ENCODE measurements at regions not wholly inside any gene's neighbourhood (a gene's known extent, or its start where the extent isn't known, plus 50 kb on each side); places are given as distances from the start of the nearest gene placed in this dataset.
"Not testable (repeated sequence)": the region's sequence is repeated elsewhere in the genome, so short reads cannot be mapped to it uniquely, and the experiment has no call there.

DNA sequence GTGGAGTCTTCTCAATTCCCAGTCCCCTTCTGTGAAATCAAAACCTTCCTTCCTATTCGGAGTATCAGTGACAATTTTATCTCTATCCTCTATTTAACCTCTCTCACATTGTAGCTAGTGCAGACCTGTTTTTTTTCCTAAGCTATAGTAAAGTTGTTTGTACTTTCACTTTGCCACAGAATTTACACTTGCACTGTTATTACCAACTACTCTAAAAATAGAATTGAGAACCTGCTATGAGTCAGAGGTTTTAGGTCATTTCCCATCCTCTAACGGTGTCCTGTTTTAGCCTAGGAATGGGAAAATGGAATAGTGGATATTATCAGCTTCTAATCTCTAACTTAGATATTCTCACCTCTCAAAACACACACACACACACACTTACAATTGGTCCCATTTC lies 862.7 kb downstream of the NCAM2 start:
- DNase-seq = no peak

DNA sequence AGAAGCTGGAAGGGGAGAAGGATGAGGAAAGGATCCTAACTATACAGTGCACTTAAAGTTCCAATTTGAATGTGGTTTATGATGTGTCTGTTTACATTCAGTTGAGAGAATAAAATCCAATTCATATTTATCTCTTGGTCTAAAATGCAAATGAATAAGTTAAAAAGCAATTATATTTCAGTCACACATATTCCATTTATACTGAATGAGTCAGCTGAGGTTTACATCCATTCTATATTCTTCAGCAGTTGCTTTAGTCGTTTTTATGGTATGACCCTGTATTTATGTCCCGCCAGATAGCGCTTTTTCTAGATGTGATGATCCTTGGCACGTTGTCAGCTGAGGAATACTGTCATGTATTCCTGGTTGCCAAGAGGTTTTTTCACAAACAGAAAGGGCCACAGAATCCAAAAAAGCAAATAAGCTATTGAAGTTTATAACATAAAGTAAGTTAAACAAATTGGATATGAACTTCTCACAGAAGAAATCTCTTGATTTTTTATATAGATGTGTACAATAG lies 866.2 kb downstream of the NCAM2 start:
- no peak for DNase-seq

- no peak for DNase-seq
Measured at GRCh38 chr21:21897275-21897883, 899.2 kb downstream of the NCAM2 start.

DNA sequence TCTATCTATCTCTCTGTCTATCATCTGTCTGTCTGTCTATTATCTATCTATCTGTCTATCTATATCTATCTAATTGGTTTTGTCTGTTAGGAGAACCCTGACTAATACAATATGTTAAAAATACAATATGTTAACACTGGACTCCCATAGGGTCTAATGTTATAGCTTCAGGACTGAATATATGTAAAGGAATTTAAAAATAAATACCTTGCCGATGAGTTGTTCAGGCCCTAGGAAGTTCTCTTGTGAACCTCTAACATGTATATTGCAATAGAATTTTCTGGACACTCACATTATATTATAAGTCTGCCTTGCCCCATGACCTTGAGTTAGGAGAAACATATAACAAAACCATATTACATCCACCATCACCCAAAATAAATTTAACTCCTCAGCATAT lies 900.6 kb downstream of the NCAM2 start:
- no peak for DNase-seq

GRCh38 chr21:21902416-21902815 lies 904.2 kb downstream of the NCAM2 start:
- not testable (repeated sequence) for DNase-seq

GRCh38 chr21:21907271-21907670 lies 909.1 kb downstream of the NCAM2 start:
- DNase-seq = no peak

DNA sequence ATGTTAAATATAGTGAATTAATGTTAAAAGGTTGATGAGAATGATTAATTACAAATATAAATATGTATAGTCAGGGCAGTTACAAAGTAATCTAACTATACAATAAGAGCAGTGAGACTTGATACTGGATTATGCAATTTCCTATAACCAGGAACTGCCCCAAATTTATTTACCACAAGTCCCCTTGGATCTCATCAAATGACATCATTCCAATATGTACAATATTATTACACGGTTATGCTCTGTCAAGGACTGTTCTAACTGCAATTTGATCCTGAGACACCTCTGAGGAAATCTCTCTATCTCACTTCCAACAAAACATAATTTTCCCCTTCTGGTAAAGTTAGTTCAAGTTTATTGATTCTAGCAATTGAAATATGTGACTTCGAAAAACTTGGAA lies 917.6 kb downstream of the NCAM2 start:
- DNase-seq = no peak

- no peak for DNase-seq
Measured at GRCh38 chr21:21921410-21922232, 923.4 kb downstream of the NCAM2 start.

GRCh38 chr21:21929226-21929625 lies 931.0 kb downstream of the NCAM2 start:
- DNase-seq = no peak

DNA sequence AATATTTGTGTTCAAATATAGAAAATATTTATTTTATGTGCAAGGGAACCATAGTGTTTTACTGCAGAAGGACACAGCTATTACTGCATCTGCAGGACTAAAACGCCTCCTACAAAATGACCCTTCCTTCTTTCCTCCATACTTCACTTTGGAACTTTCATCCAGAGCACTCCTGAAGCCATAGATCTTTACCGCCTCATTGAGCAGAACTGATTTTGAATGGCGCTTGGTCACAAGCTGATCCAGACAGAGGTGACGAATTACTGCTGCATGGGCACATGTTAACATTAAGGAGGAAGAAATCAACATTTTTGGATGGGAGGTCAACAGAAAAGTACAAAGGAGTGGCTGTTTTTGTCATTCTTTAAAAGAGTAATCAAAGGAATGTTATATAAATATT lies 931.6 kb downstream of the NCAM2 start:
- no peak for DNase-seq

- DNase-seq = no peak
Measured at GRCh38 chr21:21952566-21952965, 954.4 kb downstream of the NCAM2 start.

DNA sequence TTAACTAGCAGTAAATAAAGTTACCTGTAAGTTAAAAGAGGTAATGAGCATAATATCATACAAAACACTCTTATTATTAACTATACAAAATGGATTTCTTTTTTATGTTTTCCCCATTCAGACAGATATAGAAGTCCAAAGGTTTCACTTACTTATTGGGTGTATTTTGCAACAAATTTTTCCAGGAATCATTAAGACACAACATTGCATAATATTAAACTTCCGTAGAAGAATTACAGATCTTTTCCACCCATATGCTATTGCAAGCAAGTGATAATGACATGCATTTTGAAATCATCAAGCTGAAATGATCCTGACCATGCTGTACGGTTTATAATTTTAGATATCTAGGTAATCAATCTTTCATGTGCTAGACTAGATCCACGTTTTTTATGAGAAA lies 957.0 kb downstream of the NCAM2 start:
- DNase-seq = no peak

- no peak for DNase-seq
Measured at GRCh38 chr21:21957490-21957889, 959.3 kb downstream of the NCAM2 start.

GRCh38 chr21:21963911-21964310 lies 965.7 kb downstream of the NCAM2 start:
- DNase-seq = no peak

- no peak for DNase-seq
Measured at GRCh38 chr21:21968810-21969209, 970.6 kb downstream of the NCAM2 start.

DNA sequence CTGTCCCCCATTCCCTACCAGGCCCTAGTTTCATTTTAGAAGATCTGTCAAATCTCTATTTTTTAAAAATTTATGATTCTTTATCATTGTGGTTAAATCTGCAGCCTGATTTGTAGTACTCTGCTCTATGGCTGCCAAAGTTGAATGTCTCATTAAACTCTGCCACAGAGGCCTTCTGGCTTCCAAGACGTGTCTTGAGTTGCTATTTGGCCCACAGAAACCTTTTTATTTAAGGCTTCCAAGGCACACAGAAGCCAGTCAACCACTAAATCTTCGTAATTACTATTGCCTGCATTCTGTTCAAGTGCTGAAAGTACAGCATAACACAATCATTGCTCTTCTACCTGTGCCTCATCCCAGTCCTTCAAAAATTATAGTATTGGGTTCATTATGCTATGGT lies 971.0 kb downstream of the NCAM2 start:
- DNase-seq = no peak

DNA sequence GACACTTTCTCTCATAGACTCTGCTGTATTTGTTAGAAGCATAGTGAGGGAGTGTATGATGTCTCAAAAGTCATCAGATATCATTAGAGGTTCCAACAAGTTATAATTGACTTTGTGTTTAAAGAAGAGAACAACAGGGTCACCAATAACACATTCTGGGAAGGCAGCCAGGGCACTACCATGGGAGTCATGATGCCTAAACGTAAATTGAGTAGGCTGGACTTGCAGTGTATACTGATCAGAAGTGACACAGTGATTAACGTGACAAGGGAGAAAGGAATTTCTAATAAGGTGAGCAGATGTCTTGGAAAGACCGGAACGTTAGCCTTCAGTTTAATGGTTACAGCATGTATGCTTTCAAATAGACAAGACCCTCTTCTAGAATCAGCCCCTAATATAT lies 973.2 kb downstream of the NCAM2 start:
- DNase-seq = no peak

- DNase-seq = no peak
Measured at GRCh38 chr21:21973806-21974205, 975.6 kb downstream of the NCAM2 start.

DNA sequence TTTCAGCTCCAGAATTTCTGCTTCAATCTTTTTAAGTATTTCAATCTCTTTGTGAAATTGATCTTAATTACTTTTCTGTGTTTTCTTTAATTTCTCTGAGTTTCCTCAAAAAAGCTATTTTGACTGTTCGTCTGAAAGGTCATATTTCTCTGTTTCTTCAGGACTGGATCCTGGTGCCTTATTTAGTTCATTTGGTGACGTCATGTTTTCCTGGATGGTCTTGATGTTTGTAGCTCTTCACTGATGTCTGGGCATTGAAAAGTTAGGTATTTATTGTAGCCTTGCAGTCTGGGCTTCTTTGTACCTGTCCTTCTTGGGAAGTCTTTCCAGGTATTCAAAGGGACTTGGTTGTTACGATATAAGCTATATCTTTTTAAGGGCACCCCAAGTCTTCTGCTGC lies 998.7 kb downstream of the NCAM2 start:
- DNase-seq = no peak

- no peak for DNase-seq
Measured at GRCh38 chr21:21997390-21998333, 999.5 kb downstream of the NCAM2 start.

DNA sequence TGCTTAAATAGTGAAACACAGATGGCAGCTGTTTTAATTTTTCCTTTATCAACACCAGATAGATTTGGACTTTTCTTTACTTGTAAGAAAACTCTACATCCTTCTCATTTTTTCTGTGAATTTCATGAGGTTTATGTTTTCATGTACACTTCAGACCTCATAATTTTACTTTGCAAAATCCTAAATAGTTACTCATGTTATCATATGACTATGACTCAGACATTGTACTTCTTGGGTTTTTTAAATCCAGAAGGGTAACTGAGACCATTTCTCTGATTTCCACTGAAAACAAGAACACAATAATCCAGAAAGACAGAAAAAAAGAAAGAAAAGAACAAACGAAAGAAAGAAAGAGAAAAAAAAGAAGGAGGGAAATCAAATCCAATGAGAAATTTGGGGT lies 1021.6 kb downstream of the NCAM2 start:
- DNase-seq = no peak

GRCh38 chr21:22020221-22020620 lies 1022.0 kb downstream of the NCAM2 start:
- DNase-seq = no peak

DNA sequence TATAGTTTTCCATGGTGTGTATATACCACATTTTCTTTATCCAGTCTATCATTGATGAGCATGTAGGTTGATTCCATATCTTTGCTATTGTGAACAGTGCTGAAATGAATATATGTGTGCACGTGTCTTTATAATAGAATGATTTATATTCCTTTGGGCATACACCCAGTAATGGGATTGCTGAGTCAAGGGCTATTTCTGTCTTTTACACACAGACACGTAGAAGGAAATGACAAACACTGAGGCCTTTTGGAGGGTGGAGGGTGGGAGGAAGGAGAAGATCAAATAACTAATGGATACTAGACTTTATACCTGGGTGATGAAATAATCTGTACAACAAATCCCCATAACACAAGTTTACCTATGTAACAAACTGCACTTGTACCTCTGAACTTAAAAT lies 1025.7 kb downstream of the NCAM2 start:
- DNase-seq = not testable (repeated sequence)

Data from GDM1 (cell line).